Astrocyte (in vitro differentiated cells and primary cell): ENCODE measurements at regions not wholly inside any gene's neighbourhood (a gene's known extent, or its start where the extent isn't known, plus 50 kb on each side); places are given as distances from the start of the nearest gene placed in this dataset.

Source experiments
- CTCF ChIP-seq: IDR thresholded peaks from 2 replicates; pipeline ENCODE4 v1.5.1; 2011; ENCODE audit warnings: low read depth, mild to moderate bottlenecking, inconsistent platforms, low read length, moderate library complexity; ENCODE audit not compliant: insufficient read depth
- EZH2 ChIP-seq: IDR thresholded peaks from 2 replicates; pipeline ENCODE4 v1.6.1; 2012; ENCODE audit warnings: mild to moderate bottlenecking, low read length, inconsistent platforms; ENCODE audit not compliant: insufficient read depth

- no peak for TF ChIP-seq CTCF
- TF ChIP-seq EZH2, result no peak
Measured at GRCh38 chr7:41862261-41862660, 159.4 kb upstream of the INHBA start.
